ENCODE measurements at regions not wholly inside any gene's neighbourhood (a gene's known extent, or its start where the extent isn't known, plus 50 kb on each side); places are given as distances from the start of the nearest gene placed in this dataset.

DNA sequence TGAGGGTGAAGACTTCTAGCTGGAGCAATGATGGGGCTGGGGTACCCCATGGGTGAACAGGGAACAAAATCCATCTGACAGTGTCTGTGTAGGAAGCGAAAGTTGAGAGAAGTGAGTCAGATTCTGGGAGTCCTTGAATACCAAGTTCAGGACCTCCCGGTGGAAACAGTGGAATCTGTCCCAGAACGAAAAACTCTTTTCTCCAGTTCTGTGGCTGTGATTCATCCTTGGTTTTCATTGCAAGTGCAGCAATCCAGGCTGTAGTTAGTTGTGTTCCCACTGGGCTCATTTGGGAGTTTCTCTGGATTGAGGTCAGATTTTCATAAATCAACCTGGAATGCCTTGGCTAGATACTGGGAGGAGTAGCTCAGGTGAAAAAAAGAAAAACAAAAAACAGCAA is 120.7 kb downstream of the C12orf75 start:
- TF ChIP-seq POLR2AphosphoS5 (IDR thresholded peaks at IDR 0.05) (no peak), POLR2A (IDR thresholded peaks at IDR 0.05; ENCODE audit: low read depth) (no peak), CTCF (IDR thresholded peaks at IDR 0.05) (no peak), EP300 (IDR thresholded peaks at IDR 0.05) (no peak)

All from esophagus muscularis mucosa (tissue), 4 donors.